Suppressor macrophage treated with lipopolysaccharide for 1 hour (primary cell): ENCODE measurements at regions not wholly inside any gene's neighbourhood (a gene's known extent, or its start where the extent isn't known, plus 50 kb on each side); places are given as distances from the start of the nearest gene placed in this dataset.
"Not testable (repeated sequence)": the region's sequence is repeated elsewhere in the genome, so short reads cannot be mapped to it uniquely, and the experiment has no call there.

Experiments used
- DNase-seq, 3 donors: peaks; one replicate each; pipeline ENCODE4 v3.0.0-alpha.2; 2020 to 2022

GRCh38 chr11:23155503-23155902 is 295.2 kb upstream of the CCDC179 start:
- DNase-seq: no peak

GRCh38 chr11:23164022-23164421 is 303.7 kb upstream of the CCDC179 start:
- DNase-seq: no peak

- DNase-seq: no peak
Measured at GRCh38 chr11:23166376-23166775, 306.1 kb upstream of the CCDC179 start.

- DNase-seq: no peak
Measured at GRCh38 chr11:23179609-23180008, 319.3 kb upstream of the CCDC179 start.

GRCh38 chr11:23181022-23181807 is 320.9 kb upstream of the CCDC179 start:
- DNase-seq: no peak

- no peak for DNase-seq
Measured at GRCh38 chr11:23192256-23192655, 332.0 kb upstream of the CCDC179 start.

GRCh38 chr11:23201936-23202522 is 341.8 kb upstream of the CCDC179 start:
- DNase-seq: no peak

- DNase-seq: no peak
Measured at GRCh38 chr11:23202611-23203010, 342.3 kb upstream of the CCDC179 start.

- no peak for DNase-seq
Measured at GRCh38 chr11:23205156-23205871, 345.0 kb upstream of the CCDC179 start.

- DNase-seq: no peak
Measured at GRCh38 chr11:23206741-23207336, 346.6 kb upstream of the CCDC179 start.

- no peak for DNase-seq
Measured at GRCh38 chr11:23211221-23211620, 350.9 kb upstream of the CCDC179 start.

GRCh38 chr11:23212807-23213206 is 352.5 kb upstream of the CCDC179 start:
- DNase-seq: no peak

GRCh38 chr11:23217072-23217471 is 356.8 kb upstream of the CCDC179 start:
- DNase-seq: no peak

GRCh38 chr11:23220086-23220485 is 359.8 kb upstream of the CCDC179 start:
- not testable (repeated sequence) for DNase-seq

GRCh38 chr11:23221366-23221765 is 361.1 kb upstream of the CCDC179 start:
- DNase-seq: no peak

GRCh38 chr11:23226331-23227077 is 366.2 kb upstream of the CCDC179 start:
- no peak for DNase-seq

GRCh38 chr11:23227078-23227445 is 366.8 kb upstream of the CCDC179 start:
- DNase-seq: no peak

- no peak for DNase-seq
Measured at GRCh38 chr11:23232652-23233051, 372.4 kb upstream of the CCDC179 start.

GRCh38 chr11:23233075-23233474 is 372.8 kb upstream of the CCDC179 start:
- DNase-seq: no peak

- DNase-seq: no peak
Measured at GRCh38 chr11:23236826-23237555, 376.7 kb upstream of the CCDC179 start.

- DNase-seq: no peak
Measured at GRCh38 chr11:23252426-23252825, 392.2 kb upstream of the CCDC179 start.

GRCh38 chr11:23257088-23257487 is 396.8 kb upstream of the CCDC179 start:
- no peak for DNase-seq
